SH-SY5Y (cell line): ENCODE measurements at regions not wholly inside any gene's neighbourhood (a gene's known extent, or its start where the extent isn't known, plus 50 kb on each side); places are given as distances from the start of the nearest gene placed in this dataset.

Source experiments
- GATA2 ChIP-seq: IDR thresholded peaks from 2 replicates; pipeline ENCODE4 v1.6.1; 2011; ENCODE audit warnings: mild to moderate bottlenecking, low read depth, low read length
- GATA3 ChIP-seq: IDR thresholded peaks from 2 replicates; pipeline ENCODE4 v1.6.1; 2011; ENCODE audit warnings: low read depth, mild to moderate bottlenecking, low read length, moderate library complexity

- TF ChIP-seq GATA2 (no peak), GATA3 (no peak)
These were observed 360.4 kb downstream of the CXCL12 start for GRCh38 chr10:44024356-44025116.
